Adrenal gland (tissue), 9 donors: ENCODE measurements at regions not wholly inside any gene's neighbourhood (a gene's known extent, or its start where the extent isn't known, plus 50 kb on each side); places are given as distances from the start of the nearest gene placed in this dataset.

Source experiments
- DNase-seq, 7 donors: peaks; one replicate each; pipeline ENCODE4 v3.0.0-alpha.2; 2019 to 2020
- H3K27ac ChIP-seq, 5 donors: fragments of 200-600 bp; sonication (generic) in 4 of 5; 1 replicate in 3 of 5; 2 replicates in 2 of 5; pipeline versions ENCODE4 v1.5.1 to v1.8.0; 2016 to 2020; ENCODE audit warnings: mild to moderate bottlenecking in 1 of 5
- H3K27me3 ChIP-seq: fragments of 200-600 bp; 2 replicates; pipeline ENCODE4 v1.8.0; 2021
- H3K36me3 ChIP-seq, 2 donors: fragments of 200-600 bp; replicated peaks in 1 of 2; 1 replicate in 1 of 2; 2 replicates in 1 of 2; pipeline versions ENCODE4 v1.5.1 to v1.8.0; 2018 to 2022
- H3K4me1 ChIP-seq, 2 donors: fragments of 200-600 bp; replicated peaks in 1 of 2; 1 replicate in 1 of 2; 2 replicates in 1 of 2; pipeline versions ENCODE4 v1.5.1 to v1.8.0; 2018 to 2021
- H3K4me3 ChIP-seq, 4 donors: fragments of 200-600 bp; sonication (generic) in 3 of 4; one replicate each; pipeline ENCODE4 v1.5.1; 2016 to 2018
- H3K9me3 ChIP-seq, 3 donors: fragments of 200-600 bp; sonication (generic) in 1 of 3; replicated peaks in 1 of 3; 1 replicate in 2 of 3; 2 replicates in 1 of 3; pipeline versions ENCODE4 v1.5.1 to v1.8.0; 2016 to 2021
- CTCF ChIP-seq, 6 experiments: fragments of 450-650 bp in 4 of 6; fragments of 200-600 bp in 2 of 6; sonication (generic) in 1 of 6; IDR thresholded peaks; 1 replicate in 5 of 6; 2 replicates in 1 of 6; pipeline versions ENCODE4 v1.5.1 to v1.8.0; 2016 to 2021; ENCODE audit warnings: antibody characterized with exemption in 6 of 6, mild to moderate bottlenecking in 2 of 6, moderate library complexity in 1 of 6
- POLR2A ChIP-seq, 2 donors: fragments of 450-650 bp; IDR thresholded peaks; one replicate each; pipeline ENCODE4 v1.6.1; 2017; ENCODE audit warnings: antibody characterized with exemption in 2 of 2, mild to moderate bottlenecking in 2 of 2, moderate library complexity in 1 of 2
- WGBS, 4 donors: extraction: QIAGEN DNeasy Blood & Tissue Kit in 2 of 4; methylation state at CpG; one replicate each; pipeline versions ENCODE4 v1.1.5 to v1.1.7; 2013 to 2017; 5-methylcytosine and 5-hydroxymethylcytosine counted together
- intact Hi-C, 2 donors: fragments of 100-400 bp; cut with DNase I; formaldehyde crosslinking; loops; one replicate each; pipeline versions ENCODE4 v1.14.1 to v1.15.0; 2022 to 2023
- donor health status: healthy with polysubstance abuse.
- donor health status: Bipolar disorder and iron deficiency.
- donor health status: DM: yes; HTN: yes; CAD: no.
- donor health status: DM: no; HTN: no; CAD: no.
- donor health status: DM: no; HTN: no; CAD: no.

- intact Hi-C loops: no loop called here
- Histone ChIP-seq H3K9me3 (no peaks in the 10 kb centered on the region), H3K4me3 (no peak overlapping the region), H3K36me3 (no peaks in the 10 kb centered on the region), H3K27me3 (no peaks in the 10 kb centered on the region), H3K27ac (no peak overlapping the region), H3K4me1 (no peaks in the 10 kb centered on the region)
- DNase-seq: no peak
- TF ChIP-seq POLR2A (IDR thresholded peaks at IDR 0.05) (no peak), CTCF (IDR thresholded peaks at IDR 0.05) (no peak)
- 62 to 75% (median 67%) methylated on average over 2 of the region's 2 CpGs for WGBS, 4 donors
These were observed 437.8 kb downstream of the ANKRD7 start for GRCh38 chr7:118662266-118662665.

GRCh38 chr7:118664498-118664897 is 440.0 kb downstream of the ANKRD7 start:
- no peak for DNase-seq
- H3K36me3 ChIP-seq: no peaks in the 10 kb centered on the region
- H3K27ac ChIP-seq: no peak overlapping the region
- WGBS, 4 donors: 58 to 63% (median 59%) methylated on average over 1 of the region's 1 CpG
- no peaks in the 10 kb centered on the region for H3K27me3 ChIP-seq
- H3K4me3 ChIP-seq: no peak overlapping the region
- intact Hi-C loops: no loop called here
- H3K9me3 ChIP-seq: no peaks in the 10 kb centered on the region
- no peaks in the 10 kb centered on the region for H3K4me1 ChIP-seq
- TF ChIP-seq POLR2A (IDR thresholded peaks at IDR 0.05): no peak
- no peak for TF ChIP-seq CTCF (IDR thresholded peaks at IDR 0.05)

- TF ChIP-seq POLR2A (IDR thresholded peaks at IDR 0.05) (no peak), CTCF (IDR thresholded peaks at IDR 0.05) (no peak)
- WGBS, 4 donors: 66 to 80% (median 71%) methylated on average over 4 of the region's 4 CpGs
- Histone ChIP-seq H3K36me3 (no peaks in the 10 kb centered on the region), H3K27ac (no peak overlapping the region), H3K9me3 (no peaks in the 10 kb centered on the region), H3K27me3 (no peaks in the 10 kb centered on the region), H3K4me3 (no peak overlapping the region), H3K4me1 (no peaks in the 10 kb centered on the region)
- intact Hi-C loops: no loop called here
- DNase-seq: no peak
These were observed 446.6 kb downstream of the ANKRD7 start for GRCh38 chr7:118671149-118671548.

GRCh38 chr7:118684796-118685195 is 460.3 kb downstream of the ANKRD7 start:
- Histone ChIP-seq H3K27ac (no peak overlapping the region), H3K4me3 (no peak overlapping the region), H3K9me3 (no peaks in the 10 kb centered on the region), H3K36me3 (no peaks in the 10 kb centered on the region), H3K27me3 (no peaks in the 10 kb centered on the region), H3K4me1 (no peaks in the 10 kb centered on the region)
- no peak for DNase-seq
- intact Hi-C loops: no loop called here
- TF ChIP-seq CTCF (IDR thresholded peaks at IDR 0.05): no peak
- no peak for TF ChIP-seq POLR2A (IDR thresholded peaks at IDR 0.05)
